ENCODE measurements at regions not wholly inside any gene's neighbourhood (a gene's known extent, or its start where the extent isn't known, plus 50 kb on each side); places are given as distances from the start of the nearest gene placed in this dataset.

GRCh38 chr10:113341138-113341537 lies 211.7 kb upstream of the HABP2 start:
- WGBS, 2 donors: 85 to 92% methylated on average over 2 of the region's 2 CpGs
- no peaks in the 10 kb centered on the region for H3K9me3 ChIP-seq

GRCh38 chr10:113345826-113346624 lies 206.8 kb upstream of the HABP2 start:
- Histone ChIP-seq H3K27me3 (no peaks in the 10 kb centered on the region), H3K4me1 (no peaks in the 10 kb centered on the region), H3K36me3 (ENCODE audit: low read depth, missing control alignments) (no peaks in the 10 kb centered on the region), H3K4me3 (no peak overlapping the region), H3K9me3 (no peaks in the 10 kb centered on the region), H3K27ac (no peak overlapping the region)
- no peak for DNase-seq
- intact Hi-C loops (cut with DNase I; ENCODE audit: low total_unique reads): no loop called here
- TF ChIP-seq POLR2A (IDR thresholded peaks at IDR 0.05) (no peak), CTCF (IDR thresholded peaks at IDR 0.05) (no peak)
- WGBS, 2 donors: 87 to 89% methylated on average over 7 of the region's 7 CpGs

More at GRCh38 chr10:113341138-113341537, 211.7 kb upstream of the HABP2 start:
- H3K4me1 ChIP-seq: no peaks in the 10 kb centered on the region
- H3K27me3 ChIP-seq: no peaks in the 10 kb centered on the region
- DNase-seq: no peak
- H3K36me3 ChIP-seq (ENCODE audit: low read depth, missing control alignments): no peaks in the 10 kb centered on the region
- no peak overlapping the region for H3K27ac ChIP-seq
- intact Hi-C loops (cut with DNase I; ENCODE audit: low total_unique reads): no loop called here
- H3K4me3 ChIP-seq: no peak overlapping the region
- TF ChIP-seq CTCF (IDR thresholded peaks at IDR 0.05) (no peak), POLR2A (IDR thresholded peaks at IDR 0.05) (no peak)

- H3K27me3 ChIP-seq: no peaks in the 10 kb centered on the region
- no peak overlapping the region for H3K4me3 ChIP-seq
- TF ChIP-seq POLR2A (IDR thresholded peaks at IDR 0.05) (no peak), CTCF (IDR thresholded peaks at IDR 0.05) (no peak)
- no peak overlapping the region for H3K27ac ChIP-seq
- WGBS, 2 donors: 65 to 77% methylated on average over 4 of the region's 4 CpGs
- DNase-seq: no peak
- H3K4me1 ChIP-seq: no peaks in the 10 kb centered on the region
- intact Hi-C loops (cut with DNase I; ENCODE audit: low total_unique reads): no loop called here
- H3K36me3 ChIP-seq (ENCODE audit: low read depth, missing control alignments): no peaks in the 10 kb centered on the region
- no peaks in the 10 kb centered on the region for H3K9me3 ChIP-seq
Observed at GRCh38 chr10:113347508-113347907, 205.3 kb upstream of the HABP2 start.

- no peak for TF ChIP-seq POLR2A (IDR thresholded peaks at IDR 0.05)
- TF ChIP-seq CTCF (IDR thresholded peaks at IDR 0.05): no peak
- WGBS, 2 donors: 87% methylated on average over 7 of the region's 7 CpGs
- Histone ChIP-seq H3K9me3 (no peaks in the 10 kb centered on the region), H3K27ac (no peak overlapping the region), H3K4me1 (no peaks in the 10 kb centered on the region), H3K4me3 (no peak overlapping the region), H3K27me3 (no peaks in the 10 kb centered on the region), H3K36me3 (ENCODE audit: low read depth, missing control alignments) (no peaks in the 10 kb centered on the region)
- intact Hi-C loops (cut with DNase I; ENCODE audit: low total_unique reads): no loop called here
- no peak for DNase-seq
Observed at GRCh38 chr10:113348694-113349093, 204.2 kb upstream of the HABP2 start.
